ENCODE measurements at regions not wholly inside any gene's neighbourhood (a gene's known extent, or its start where the extent isn't known, plus 50 kb on each side); places are given as distances from the start of the nearest gene placed in this dataset.

DNA sequence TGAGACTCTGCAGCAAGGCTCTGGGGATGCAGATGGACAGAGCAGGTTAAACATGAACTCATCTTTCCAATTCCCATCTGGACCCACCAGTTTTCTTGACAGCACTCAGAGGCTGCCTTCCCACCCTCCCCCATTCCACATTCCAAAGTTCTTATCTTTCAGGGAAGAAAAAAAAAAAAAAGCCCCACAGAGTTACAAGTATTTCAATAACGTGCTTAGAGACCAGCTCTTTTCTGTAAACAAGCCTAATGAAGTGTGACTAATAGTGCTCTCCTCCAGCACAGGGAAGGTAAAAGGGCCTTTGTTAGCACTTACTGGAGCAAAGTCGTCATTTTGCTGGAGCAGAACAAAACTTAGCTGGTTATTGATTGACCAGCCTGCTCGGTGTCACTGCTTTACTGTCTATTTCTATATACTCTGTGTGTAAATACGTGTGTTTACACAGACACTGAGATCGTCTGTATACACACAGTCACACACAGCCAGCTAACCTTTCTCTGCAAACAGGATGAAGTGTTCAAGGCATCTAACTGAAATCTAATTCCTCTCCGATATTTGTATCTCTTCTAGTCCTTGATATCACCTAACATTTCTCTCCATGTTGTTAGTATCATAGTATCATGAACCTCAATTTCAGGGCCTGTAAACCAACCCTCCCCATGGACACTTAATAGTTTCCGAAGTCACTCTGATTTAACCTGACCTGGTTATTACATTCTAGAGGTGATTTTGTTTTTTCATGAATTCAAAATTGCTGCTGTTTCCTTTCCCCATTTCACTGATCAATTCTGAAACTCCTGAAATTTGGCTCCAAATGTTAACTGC lies 84.9 kb downstream of the ZNF608 start:
- ATAC-seq (ENCODE audit: low read depth in 2 of 2) (no peak), DNase-seq (no peak)
- no peaks in the 10 kb centered on the region for H3K4me1 Mint-ChIP-seq
- no peak overlapping the region for H3K4me3 Mint-ChIP-seq
- no peaks in the 10 kb centered on the region for H3K36me3 Mint-ChIP-seq
- H3K4me1 ChIP-seq (ENCODE audit: control insufficient read depth, insufficient read depth, low read length, poor library complexity, severe bottlenecking): no peaks in the 10 kb centered on the region
- H3K27ac Mint-ChIP-seq: no peak overlapping the region
- H3K9me3 ChIP-seq (ENCODE audit: control insufficient read depth in 2 of 2, low read length in 2 of 2): no peaks in the 10 kb centered on the region
- H3K27me3 ChIP-seq (ENCODE audit: control insufficient read depth, insufficient read depth, low read length): no peaks in the 10 kb centered on the region
- H3K4me3 ChIP-seq (ENCODE audit: low read depth, low read length): no peak overlapping the region
- no peak overlapping the region for H3K27ac ChIP-seq (ENCODE audit: insufficient read depth, low read length, poor library complexity, severe bottlenecking)
- H3K27me3 Mint-ChIP-seq: peaks cover 10% of the 10 kb centered on the region
- H3K9me3 Mint-ChIP-seq: peaks cover 0 to 3% (median 0%) of the 10 kb centered on the region in 7 donors
- H3K36me3 ChIP-seq (ENCODE audit: control insufficient read depth, insufficient read depth, low read length): no peaks in the 10 kb centered on the region

DNA sequence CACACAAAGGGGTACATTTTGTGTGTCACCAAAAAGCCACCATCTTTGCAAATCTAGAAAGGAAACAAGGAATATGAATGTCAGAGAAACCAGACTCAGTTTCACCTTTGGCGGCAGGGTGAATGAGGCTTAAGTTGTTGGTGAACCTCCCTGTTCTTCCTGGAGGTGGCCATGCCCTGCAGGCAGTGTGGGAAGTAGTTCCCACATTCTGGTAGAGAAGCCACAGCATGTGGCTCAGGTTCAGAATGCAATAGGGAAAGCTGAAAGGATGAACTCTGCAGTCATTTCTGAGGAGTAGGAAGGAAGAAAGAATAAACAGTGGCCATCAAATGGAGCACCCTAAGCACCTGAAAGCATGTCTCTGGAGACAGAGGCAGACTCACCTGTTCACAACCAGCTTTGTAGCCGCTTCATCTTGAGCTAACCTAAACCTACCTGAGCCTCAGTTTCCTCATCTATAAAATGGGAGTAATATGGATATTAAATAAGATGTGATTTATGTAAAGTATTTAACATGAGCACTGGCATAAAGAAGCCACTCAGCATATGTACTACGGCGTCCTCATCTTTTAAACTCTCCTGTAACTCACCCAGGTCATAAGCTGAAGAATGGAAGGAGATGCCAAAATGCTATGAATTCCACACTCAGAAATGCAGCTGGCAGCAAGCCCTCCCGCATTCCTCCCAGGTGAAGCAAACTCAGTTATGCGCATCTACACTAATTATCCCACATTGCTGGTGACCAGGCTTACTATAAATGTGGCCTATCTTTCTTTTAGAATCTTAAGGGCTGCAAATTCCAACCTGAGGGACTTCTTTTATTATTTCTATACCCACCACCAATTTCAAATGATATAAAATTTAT lies 86.0 kb downstream of the ZNF608 start:
- no peaks in the 10 kb centered on the region for H3K4me1 ChIP-seq (ENCODE audit: control insufficient read depth, insufficient read depth, low read length, poor library complexity, severe bottlenecking)
- peaks cover 0 to 3% (median 0%) of the 10 kb centered on the region in 7 donors for H3K9me3 Mint-ChIP-seq
- no peaks in the 10 kb centered on the region for H3K36me3 Mint-ChIP-seq
- H3K27me3 Mint-ChIP-seq: peaks cover 10% of the 10 kb centered on the region
- ATAC-seq (ENCODE audit: low read depth in 2 of 2) (no peak), DNase-seq (no peak)
- no peaks in the 10 kb centered on the region for H3K9me3 ChIP-seq (ENCODE audit: control insufficient read depth in 2 of 2, low read length in 2 of 2)
- no peaks in the 10 kb centered on the region for H3K4me1 Mint-ChIP-seq
- peaks cover 1% of the 10 kb centered on the region for H3K27me3 ChIP-seq (ENCODE audit: control insufficient read depth, insufficient read depth, low read length)
- H3K27ac Mint-ChIP-seq: no peak overlapping the region
- H3K4me3 ChIP-seq (ENCODE audit: low read depth, low read length): no peak overlapping the region
- H3K36me3 ChIP-seq (ENCODE audit: control insufficient read depth, insufficient read depth, low read length): no peaks in the 10 kb centered on the region
- H3K4me3 Mint-ChIP-seq: no peak overlapping the region
- no peak overlapping the region for H3K27ac ChIP-seq (ENCODE audit: insufficient read depth, low read length, poor library complexity, severe bottlenecking)

DNA sequence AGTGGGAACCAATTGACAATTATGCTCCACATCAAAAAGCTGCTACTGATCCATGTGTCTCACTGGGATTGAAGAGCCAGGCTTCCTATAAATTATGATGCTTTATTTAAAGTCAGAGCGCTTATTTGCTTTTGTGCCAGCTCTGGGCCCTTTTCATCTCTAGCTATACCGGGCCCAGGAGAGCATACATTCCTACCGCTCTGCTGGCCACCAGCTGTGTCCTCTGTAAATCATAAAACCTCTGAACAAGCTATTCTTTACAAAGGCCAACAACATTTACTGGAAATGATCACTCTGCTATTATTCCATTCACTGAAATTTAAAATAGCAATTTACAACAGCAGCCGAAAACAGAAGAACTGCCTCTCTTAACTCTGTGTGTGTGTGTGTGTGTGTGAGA lies 86.6 kb downstream of the ZNF608 start:
- Histone ChIP-seq H3K9me3 (ENCODE audit: control insufficient read depth in 2 of 2, low read length in 2 of 2) (no peaks in the 10 kb centered on the region), H3K36me3 (ENCODE audit: control insufficient read depth, insufficient read depth, low read length) (no peaks in the 10 kb centered on the region), H3K27me3 (ENCODE audit: control insufficient read depth, insufficient read depth, low read length) (peaks cover 3% of the 10 kb centered on the region), H3K4me3 (ENCODE audit: low read depth, low read length) (no peak overlapping the region), H3K4me1 (ENCODE audit: control insufficient read depth, insufficient read depth, low read length, poor library complexity, severe bottlenecking) (no peaks in the 10 kb centered on the region), H3K27ac (ENCODE audit: insufficient read depth, low read length, poor library complexity, severe bottlenecking) (no peak overlapping the region)
- DNase-seq: no peak
- no peaks in the 10 kb centered on the region for H3K4me1 Mint-ChIP-seq
- no peak for ATAC-seq (ENCODE audit: low read depth in 2 of 2)
- peaks cover 10% of the 10 kb centered on the region for H3K27me3 Mint-ChIP-seq
- H3K9me3 Mint-ChIP-seq: peaks cover 0 to 3% (median 0%) of the 10 kb centered on the region in 7 donors
- no peak overlapping the region for H3K27ac Mint-ChIP-seq
- H3K4me3 Mint-ChIP-seq: no peak overlapping the region
- no peaks in the 10 kb centered on the region for H3K36me3 Mint-ChIP-seq

DNA sequence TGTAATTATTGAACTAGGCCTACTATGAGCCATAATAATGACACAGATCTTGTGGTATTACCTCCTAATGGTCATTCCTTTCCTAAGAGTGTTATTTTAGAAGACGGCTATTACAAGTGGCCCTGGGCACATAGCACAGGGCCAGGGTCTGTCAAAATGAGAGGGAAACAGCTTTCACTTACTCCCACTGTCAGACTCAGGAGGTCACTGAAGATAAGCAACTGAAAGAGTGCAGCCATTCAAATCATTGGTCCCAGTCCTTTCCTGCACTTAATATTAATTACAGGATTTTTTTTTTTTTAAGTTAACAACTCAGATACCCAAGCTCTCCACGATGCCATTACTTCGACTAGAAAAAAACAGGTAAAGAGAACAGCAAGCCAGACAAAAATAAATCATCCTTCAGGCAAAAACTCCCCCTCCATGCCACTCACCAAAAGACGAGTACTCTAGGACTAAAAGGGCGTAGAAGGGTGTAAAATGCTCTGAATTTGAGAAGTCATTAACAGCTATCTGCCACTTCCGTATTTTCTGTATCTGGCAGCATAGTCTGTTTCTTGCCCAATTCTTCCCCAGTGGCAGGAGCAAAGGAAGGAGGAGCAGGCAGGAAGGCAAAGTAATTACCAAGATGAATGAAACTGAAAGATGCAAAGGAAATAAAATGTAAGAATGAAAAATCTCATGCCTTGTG lies 87.4 kb downstream of the ZNF608 start:
- ATAC-seq (ENCODE audit: low read depth in 2 of 2): no peak
- DNase-seq: no peak
- no peaks in the 10 kb centered on the region for H3K36me3 ChIP-seq (ENCODE audit: control insufficient read depth, insufficient read depth, low read length)
- no peaks in the 10 kb centered on the region for H3K9me3 ChIP-seq (ENCODE audit: control insufficient read depth in 2 of 2, low read length in 2 of 2)
- no peak overlapping the region for H3K27ac ChIP-seq (ENCODE audit: insufficient read depth, low read length, poor library complexity, severe bottlenecking)
- no peaks in the 10 kb centered on the region for H3K4me1 ChIP-seq (ENCODE audit: control insufficient read depth, insufficient read depth, low read length, poor library complexity, severe bottlenecking)
- Mint-ChIP-seq H3K4me1 (no peaks in the 10 kb centered on the region), H3K27ac (peak overlapping the region in 1 of 3 donors; percentile 87), H3K9me3 (peaks cover 0 to 3% (median 0%) of the 10 kb centered on the region in 7 donors), H3K27me3 (peaks cover 5% of the 10 kb centered on the region), H3K4me3 (no peak overlapping the region), H3K36me3 (no peaks in the 10 kb centered on the region)
- no peak overlapping the region for H3K4me3 ChIP-seq (ENCODE audit: low read depth, low read length)
- H3K27me3 ChIP-seq (ENCODE audit: control insufficient read depth, insufficient read depth, low read length): peaks cover 5% of the 10 kb centered on the region

DNA sequence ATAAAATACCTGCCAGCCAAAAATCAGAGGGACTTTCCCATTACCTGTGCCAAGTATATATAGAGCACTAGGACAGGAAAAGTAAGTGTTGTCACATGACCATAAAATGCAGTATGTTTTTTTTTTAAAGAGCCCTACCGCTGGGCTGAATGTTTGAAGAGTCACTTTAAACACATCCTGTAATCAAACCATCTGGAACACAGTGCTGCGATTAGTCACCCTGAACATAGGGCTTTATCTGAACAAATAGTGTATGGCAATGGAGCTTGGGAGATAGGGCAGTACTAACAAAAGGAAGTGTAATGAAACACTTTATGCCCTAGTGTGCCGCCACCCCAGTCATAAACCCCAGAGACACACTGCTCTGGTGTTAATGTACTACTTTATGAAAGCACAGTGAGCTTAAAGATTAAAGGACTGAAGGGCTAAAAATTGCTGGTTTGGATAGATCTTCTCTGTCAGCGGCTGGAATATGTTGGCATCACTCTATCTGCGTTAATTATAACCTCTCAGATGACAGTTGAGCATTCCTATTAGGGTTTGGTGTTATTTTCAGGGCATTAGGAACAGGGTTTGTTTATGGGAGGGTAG lies 90.4 kb downstream of the ZNF608 start:
- ATAC-seq (ENCODE audit: low read depth in 2 of 2) (no peak), DNase-seq (no peak)
- no peak overlapping the region for H3K4me3 ChIP-seq (ENCODE audit: low read depth, low read length)
- Mint-ChIP-seq H3K36me3 (no peaks in the 10 kb centered on the region), H3K27ac (no peak overlapping the region), H3K4me3 (no peak overlapping the region), H3K4me1 (peaks cover 0 to 4% (median 3%) of the 10 kb centered on the region in 4 donors), H3K27me3 (peaks cover 12% of the 10 kb centered on the region), H3K9me3 (peaks cover 0 to 6% (median 0%) of the 10 kb centered on the region in 7 donors)
- peaks cover 9% of the 10 kb centered on the region for H3K4me1 ChIP-seq (ENCODE audit: control insufficient read depth, insufficient read depth, low read length, poor library complexity, severe bottlenecking)
- no peak overlapping the region for H3K27ac ChIP-seq (ENCODE audit: insufficient read depth, low read length, poor library complexity, severe bottlenecking)
- H3K9me3 ChIP-seq (ENCODE audit: control insufficient read depth in 2 of 2, low read length in 2 of 2): no peaks in the 10 kb centered on the region
- H3K36me3 ChIP-seq (ENCODE audit: control insufficient read depth, insufficient read depth, low read length): no peaks in the 10 kb centered on the region
- H3K27me3 ChIP-seq (ENCODE audit: control insufficient read depth, insufficient read depth, low read length): peaks cover 16% of the 10 kb centered on the region

DNA sequence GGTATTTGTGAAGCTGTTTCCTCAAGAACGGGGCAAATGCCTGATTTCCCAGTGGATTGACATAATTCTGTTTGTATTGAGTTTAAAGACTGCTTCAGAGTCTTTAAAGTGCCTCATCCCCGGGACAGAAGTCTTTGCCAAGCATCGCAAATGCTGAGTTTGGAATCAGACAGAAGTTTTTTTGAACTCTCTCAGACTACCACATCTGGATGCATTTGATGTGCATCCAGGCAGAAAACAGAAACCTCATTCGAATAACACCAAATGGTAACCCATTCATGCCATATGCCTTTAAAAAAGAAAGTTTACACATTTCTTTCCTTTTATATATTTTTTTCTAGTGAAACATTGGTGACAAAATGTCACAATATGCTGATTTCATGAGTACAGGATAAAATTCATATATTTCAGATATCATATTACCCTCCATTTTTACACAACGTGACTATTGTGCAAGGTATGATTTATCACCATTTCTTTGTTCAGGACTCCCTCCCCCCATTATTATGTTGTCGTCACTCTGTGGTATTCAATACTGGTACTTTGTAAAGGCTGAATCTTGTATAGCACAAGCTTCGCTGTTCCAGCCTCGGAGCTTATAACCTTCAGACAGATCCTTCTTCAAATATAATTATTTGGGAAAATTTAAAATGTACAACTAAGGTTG lies 91.1 kb downstream of the ZNF608 start:
- H3K4me1 ChIP-seq (ENCODE audit: control insufficient read depth, insufficient read depth, low read length, poor library complexity, severe bottlenecking): peaks cover 12% of the 10 kb centered on the region
- peaks cover 18% of the 10 kb centered on the region for H3K27me3 ChIP-seq (ENCODE audit: control insufficient read depth, insufficient read depth, low read length)
- no peaks in the 10 kb centered on the region for H3K36me3 Mint-ChIP-seq
- no peaks in the 10 kb centered on the region for H3K9me3 ChIP-seq (ENCODE audit: control insufficient read depth in 2 of 2, low read length in 2 of 2)
- ATAC-seq (ENCODE audit: low read depth in 2 of 2) (no peak), DNase-seq (no peak)
- H3K4me1 Mint-ChIP-seq: peaks cover 0 to 5% (median 4%) of the 10 kb centered on the region in 4 donors
- H3K4me3 Mint-ChIP-seq: no peak overlapping the region
- H3K27ac ChIP-seq (ENCODE audit: insufficient read depth, low read length, poor library complexity, severe bottlenecking): no peak overlapping the region
- no peak overlapping the region for H3K27ac Mint-ChIP-seq
- H3K9me3 Mint-ChIP-seq: peaks cover 0 to 6% (median 0%) of the 10 kb centered on the region in 7 donors
- no peak overlapping the region for H3K4me3 ChIP-seq (ENCODE audit: low read depth, low read length)
- H3K27me3 Mint-ChIP-seq: peaks cover 12% of the 10 kb centered on the region
- no peaks in the 10 kb centered on the region for H3K36me3 ChIP-seq (ENCODE audit: control insufficient read depth, insufficient read depth, low read length)

DNA sequence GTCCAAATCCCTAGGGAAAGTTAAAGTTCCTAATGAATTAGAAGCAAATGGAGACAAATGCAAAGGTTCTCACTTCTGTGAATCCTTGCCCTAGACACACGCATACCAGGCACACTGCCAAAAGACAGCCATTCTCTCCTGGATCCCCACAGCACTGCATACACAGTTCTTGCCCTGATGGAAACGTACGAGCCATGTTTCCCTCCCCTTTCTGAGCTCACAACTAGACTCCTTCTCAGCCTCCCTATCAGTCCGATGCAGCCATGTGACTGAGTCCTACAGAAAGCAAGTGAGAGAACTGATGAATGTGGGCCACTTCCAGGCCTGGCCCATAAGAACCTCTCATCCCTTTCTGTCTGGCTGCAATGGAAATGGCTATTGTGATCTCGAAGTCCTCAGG lies 92.0 kb downstream of the ZNF608 start:
- H3K27ac Mint-ChIP-seq: no peak overlapping the region
- H3K27me3 ChIP-seq (ENCODE audit: control insufficient read depth, insufficient read depth, low read length): peaks cover 18% of the 10 kb centered on the region
- H3K27me3 Mint-ChIP-seq: peaks cover 18% of the 10 kb centered on the region
- H3K27ac ChIP-seq (ENCODE audit: insufficient read depth, low read length, poor library complexity, severe bottlenecking): no peak overlapping the region
- no peak overlapping the region for H3K4me3 ChIP-seq (ENCODE audit: low read depth, low read length)
- no peak overlapping the region for H3K4me3 Mint-ChIP-seq
- peaks cover 19% of the 10 kb centered on the region for H3K4me1 ChIP-seq (ENCODE audit: control insufficient read depth, insufficient read depth, low read length, poor library complexity, severe bottlenecking)
- ATAC-seq (ENCODE audit: low read depth in 2 of 2) (no peak), DNase-seq (no peak)
- peaks cover 3 to 11% (median 9%) of the 10 kb centered on the region in 4 donors for H3K4me1 Mint-ChIP-seq
- H3K9me3 Mint-ChIP-seq: peaks cover 0 to 6% (median 0%) of the 10 kb centered on the region in 7 donors
- H3K9me3 ChIP-seq (ENCODE audit: control insufficient read depth in 2 of 2, low read length in 2 of 2): no peaks in the 10 kb centered on the region
- no peaks in the 10 kb centered on the region for H3K36me3 Mint-ChIP-seq
- H3K36me3 ChIP-seq (ENCODE audit: control insufficient read depth, insufficient read depth, low read length): no peaks in the 10 kb centered on the region
